Left colon (tissue), 2 donors: ENCODE measurements at regions not wholly inside any gene's neighbourhood (a gene's known extent, or its start where the extent isn't known, plus 50 kb on each side); places are given as distances from the start of the nearest gene placed in this dataset.

Experiments used
- ATAC-seq: fragments of 200-7000 bp; cut with Tn5 transposase; one replicate; pipeline ENCODE4 v1.9.1; 2020; ENCODE audit warnings: mild to moderate bottlenecking, moderate library complexity
- DNase-seq, 2 donors: peaks; one replicate each; pipeline ENCODE4 v3.0.0-alpha.2; 2020
- intact Hi-C, 2 donors: fragments of 100-400 bp; cut with DNase I in 1 of 2; cut with micrococcal nuclease in 1 of 2; formaldehyde crosslinking; loops; one replicate each; pipeline versions ENCODE4 v1.11.2 to v1.14.0; 2022; cut with DNase I, micrococcal nuclease
- donor health status: DM: no; HTN: no; CAD: no.
- donor health status: DM: yes; HTN: yes; CAD: no.

- intact Hi-C loops = no loop called here
- DNase-seq = no peak
- no peak for ATAC-seq
These were observed 869.8 kb upstream of the EPHA7 start for GRCh38 chr6:94289131-94289530.

GRCh38 chr6:94278146-94278545 lies 858.8 kb upstream of the EPHA7 start:
- intact Hi-C loops = no loop called here
- ATAC-seq = no peak
- DNase-seq = no peak

- ATAC-seq (no peak), DNase-seq (no peak)
- intact Hi-C loops = no loop called here
These were observed 853.0 kb upstream of the EPHA7 start for GRCh38 chr6:94272327-94272726.

- DNase-seq (no peak), ATAC-seq (no peak)
- intact Hi-C loops = no loop called here
These were observed 851.0 kb upstream of the EPHA7 start for GRCh38 chr6:94270091-94270948.

GRCh38 chr6:94269256-94269655 lies 849.9 kb upstream of the EPHA7 start:
- intact Hi-C loops = no loop called here
- ATAC-seq (no peak), DNase-seq (no peak)

- intact Hi-C loops = no loop called here
- DNase-seq (no peak), ATAC-seq (peak; percentile 99)
These were observed 841.4 kb upstream of the EPHA7 start for GRCh38 chr6:94260765-94261164.

GRCh38 chr6:94254689-94255088 lies 835.3 kb upstream of the EPHA7 start:
- intact Hi-C loops = no loop called here
- ATAC-seq = peak; percentile 63
- no peak for DNase-seq

GRCh38 chr6:94251878-94252277 lies 832.5 kb upstream of the EPHA7 start:
- DNase-seq (no peak), ATAC-seq (no peak)
- intact Hi-C loops = no loop called here

- ATAC-seq = no peak
- no peak for DNase-seq
- intact Hi-C loops = no loop called here
These were observed 826.0 kb upstream of the EPHA7 start for GRCh38 chr6:94245395-94245794.

- DNase-seq (no peak), ATAC-seq (no peak)
- intact Hi-C loops = no loop called here
These were observed 819.5 kb upstream of the EPHA7 start for GRCh38 chr6:94238868-94239267.

- DNase-seq (no peak), ATAC-seq (no peak)
- intact Hi-C loops = no loop called here
These were observed 808.4 kb upstream of the EPHA7 start for GRCh38 chr6:94227741-94228140.

GRCh38 chr6:94217836-94218235 lies 798.5 kb upstream of the EPHA7 start:
- DNase-seq = no peak
- intact Hi-C loops = no loop called here

GRCh38 chr6:94215552-94215951 lies 796.2 kb upstream of the EPHA7 start:
- ATAC-seq (no peak), DNase-seq (no peak)
- intact Hi-C loops = no loop called here

More at GRCh38 chr6:94217836-94218235, 798.5 kb upstream of the EPHA7 start:
- ATAC-seq = no peak

- intact Hi-C loops = no loop called here
- DNase-seq (no peak), ATAC-seq (no peak)
These were observed 793.9 kb upstream of the EPHA7 start for GRCh38 chr6:94213226-94213625.

- DNase-seq (no peak), ATAC-seq (no peak)
- intact Hi-C loops = no loop called here
These were observed 777.5 kb upstream of the EPHA7 start for GRCh38 chr6:94196891-94197290.

- intact Hi-C loops = no loop called here
- no peak for DNase-seq
These were observed 770.7 kb upstream of the EPHA7 start for GRCh38 chr6:94190030-94190429.

GRCh38 chr6:94184666-94185464 lies 765.5 kb upstream of the EPHA7 start:
- intact Hi-C loops = no loop called here
- ATAC-seq (no peak), DNase-seq (no peak)

More at GRCh38 chr6:94190030-94190429, 770.7 kb upstream of the EPHA7 start:
- ATAC-seq = no peak

- intact Hi-C loops = no loop called here
- DNase-seq (no peak), ATAC-seq (no peak)
These were observed 758.1 kb upstream of the EPHA7 start for GRCh38 chr6:94177429-94177828.

- ATAC-seq (no peak), DNase-seq (no peak)
- intact Hi-C loops = no loop called here
These were observed 756.1 kb upstream of the EPHA7 start for GRCh38 chr6:94175465-94175864.

- DNase-seq (no peak), ATAC-seq (no peak)
- intact Hi-C loops = no loop called here
These were observed 744.5 kb upstream of the EPHA7 start for GRCh38 chr6:94163877-94164276.
